Gastrocnemius medialis (tissue), 4 donors: ENCODE measurements at regions not wholly inside any gene's neighbourhood (a gene's known extent, or its start where the extent isn't known, plus 50 kb on each side); places are given as distances from the start of the nearest gene placed in this dataset.

Source experiments
- ATAC-seq, 2 donors: fragments of 150-250 bp; one replicate each; pipeline ENCODE4 v1.9.1; 2016
- DNase-seq, 2 donors: peaks; one replicate each; pipeline ENCODE4 v3.0.0-alpha.2; 2019
- H3K27ac ChIP-seq, 4 donors: fragments of 200-600 bp; sonication (generic); 1 replicate in 1 of 4; 2 replicates in 3 of 4; pipeline ENCODE4 v1.5.1; 2016 to 2018; ENCODE audit warnings: mild to moderate bottlenecking in 2 of 4, moderate library complexity in 1 of 4
- H3K27me3 ChIP-seq, 3 donors: fragments of 200-600 bp; sonication (generic) in 2 of 3; 1 replicate in 1 of 3; 2 replicates in 2 of 3; pipeline versions ENCODE4 v1.5.1 to v1.6.0; 2016 to 2019; ENCODE audit warnings: mild to moderate bottlenecking in 1 of 3, moderate library complexity in 1 of 3
- H3K36me3 ChIP-seq, 2 donors: fragments of 200-600 bp; sonication (generic) in 1 of 2; one replicate each; pipeline ENCODE4 v1.5.1; 2017 to 2018
- H3K4me1 ChIP-seq, 2 donors: fragments of 200-600 bp; sonication (generic) in 1 of 2; one replicate each; pipeline ENCODE4 v1.5.1; 2016 to 2017; ENCODE audit warnings: mild to moderate bottlenecking in 2 of 2
- H3K4me3 ChIP-seq, 4 donors: fragments of 200-600 bp; sonication (generic) in 3 of 4; 1 replicate in 1 of 4; 2 replicates in 3 of 4; pipeline ENCODE4 v1.5.1; 2016 to 2019; ENCODE audit warnings: mild to moderate bottlenecking in 2 of 4
- H3K9me3 ChIP-seq, 3 donors: fragments of 200-600 bp; sonication (generic) in 2 of 3; 1 replicate in 1 of 3; 2 replicates in 2 of 3; pipeline ENCODE4 v1.5.1; 2016 to 2019
- POLR2A ChIP-seq, 2 donors: fragments of 450-650 bp; IDR thresholded peaks; one replicate each; pipeline ENCODE4 v1.6.1; 2017; ENCODE audit warnings: antibody characterized with exemption in 2 of 2, mild to moderate bottlenecking in 2 of 2, moderate library complexity in 2 of 2
- in situ Hi-C, 4 donors: fragments of 200-750 bp; cut with MboI; loops; one replicate each; pipeline versions ENCODE4 v1.15.0 to v1.8.0; 2017; ENCODE audit warnings: low sequenced_read_pairs in 4 of 4
- intact Hi-C: fragments of 100-400 bp; cut with DNase I; formaldehyde crosslinking; loops from one replicate; pipeline ENCODE4 v1.15.1; 2023; ENCODE audit warnings: low total_unique reads
- TF ChIP-seq, protein P1 (sequence below), 5 experiments: fragments of 450-650 bp in 3 of 5; fragments of 200-600 bp in 2 of 5; sonication (generic) in 2 of 5; IDR thresholded peaks in 4 of 5; conservative IDR thresholded peaks in 1 of 5; 1 replicate in 4 of 5; 2 replicates in 1 of 5; pipeline ENCODE4 v1.5.1; 2016 to 2019; ENCODE audit warnings: antibody characterized with exemption in 5 of 5, mild to moderate bottlenecking in 3 of 5, moderate library complexity in 3 of 5

DNA sequence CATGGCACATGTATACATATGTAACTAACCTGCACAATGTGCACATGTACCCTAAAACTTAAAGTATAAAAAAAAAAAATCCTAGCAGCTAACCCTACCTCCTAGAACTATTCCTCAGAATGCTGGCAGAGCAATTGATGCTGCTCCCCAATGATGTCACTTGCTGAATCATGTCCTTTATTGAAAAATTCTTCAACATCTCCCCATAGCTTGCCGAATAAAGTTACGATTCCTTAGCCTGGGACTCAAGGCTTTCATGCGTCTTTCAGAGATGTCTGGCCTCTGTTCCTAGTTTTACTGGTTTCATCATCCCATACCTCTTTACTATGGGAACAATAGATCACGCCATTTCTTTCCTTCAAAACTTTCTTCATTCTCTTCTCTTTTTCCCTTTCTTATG lies 174.7 kb upstream of the FAT1 start:
- Histone ChIP-seq H3K4me1 (peaks cover 0 to 2% of the 10 kb centered on the region in 2 donors), H3K27me3 (no peaks in the 10 kb centered on the region), H3K36me3 (no peaks in the 10 kb centered on the region), H3K4me3 (no peak overlapping the region), H3K9me3 (no peaks in the 10 kb centered on the region), H3K27ac (no peak overlapping the region)
- ATAC-seq (no peak), DNase-seq (no peak)
- TF ChIP-seq, protein P1, sequence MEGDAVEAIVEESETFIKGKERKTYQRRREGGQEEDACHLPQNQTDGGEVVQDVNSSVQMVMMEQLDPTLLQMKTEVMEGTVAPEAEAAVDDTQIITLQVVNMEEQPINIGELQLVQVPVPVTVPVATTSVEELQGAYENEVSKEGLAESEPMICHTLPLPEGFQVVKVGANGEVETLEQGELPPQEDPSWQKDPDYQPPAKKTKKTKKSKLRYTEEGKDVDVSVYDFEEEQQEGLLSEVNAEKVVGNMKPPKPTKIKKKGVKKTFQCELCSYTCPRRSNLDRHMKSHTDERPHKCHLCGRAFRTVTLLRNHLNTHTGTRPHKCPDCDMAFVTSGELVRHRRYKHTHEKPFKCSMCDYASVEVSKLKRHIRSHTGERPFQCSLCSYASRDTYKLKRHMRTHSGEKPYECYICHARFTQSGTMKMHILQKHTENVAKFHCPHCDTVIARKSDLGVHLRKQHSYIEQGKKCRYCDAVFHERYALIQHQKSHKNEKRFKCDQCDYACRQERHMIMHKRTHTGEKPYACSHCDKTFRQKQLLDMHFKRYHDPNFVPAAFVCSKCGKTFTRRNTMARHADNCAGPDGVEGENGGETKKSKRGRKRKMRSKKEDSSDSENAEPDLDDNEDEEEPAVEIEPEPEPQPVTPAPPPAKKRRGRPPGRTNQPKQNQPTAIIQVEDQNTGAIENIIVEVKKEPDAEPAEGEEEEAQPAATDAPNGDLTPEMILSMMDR (IDR thresholded peaks at IDR 0.05 in 4 of 5, conservative IDR thresholded peaks at IDR 0.05 in 1 of 5): no peak
- TF ChIP-seq POLR2A (IDR thresholded peaks at IDR 0.05): no peak
- intact Hi-C loops: no loop called here
- in situ Hi-C loops: no loop called here

DNA sequence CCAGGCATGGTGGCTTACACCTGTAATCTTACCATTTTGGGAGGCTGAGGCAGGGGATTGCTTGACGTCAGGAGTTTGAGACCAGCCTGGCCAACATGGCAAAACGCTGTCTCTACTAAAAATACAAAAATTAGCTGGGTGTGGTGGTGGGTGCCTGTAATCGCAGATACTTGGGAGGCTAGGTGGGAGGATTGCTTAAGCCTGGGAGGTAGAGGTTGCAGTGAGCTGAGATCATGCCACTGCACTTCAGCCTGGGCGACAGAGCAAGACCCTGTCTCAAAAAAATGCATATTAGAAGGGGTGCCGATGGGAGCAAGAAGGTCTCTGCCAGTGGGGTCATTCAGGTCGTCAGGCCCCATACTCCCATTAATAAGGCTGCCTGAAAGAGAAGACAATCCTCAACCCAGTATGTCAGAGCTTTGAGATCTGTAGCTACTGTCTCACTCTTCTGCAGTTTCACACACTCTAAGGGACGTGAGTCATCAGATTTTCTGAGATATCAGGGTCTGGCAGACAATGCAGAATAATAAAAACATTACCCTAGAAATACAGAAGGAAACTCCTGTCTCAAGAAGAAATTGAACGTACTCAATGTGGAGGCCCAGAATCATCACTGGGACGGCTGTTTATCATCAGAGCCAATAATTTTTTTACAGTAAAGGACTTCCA lies 176.7 kb upstream of the FAT1 start:
- ATAC-seq: no peak
- H3K27me3 ChIP-seq: no peaks in the 10 kb centered on the region
- in situ Hi-C loops: no loop called here
- no peak for DNase-seq
- no peak overlapping the region for H3K4me3 ChIP-seq
- no peak for TF ChIP-seq POLR2A (IDR thresholded peaks at IDR 0.05)
- TF ChIP-seq, protein P1 (IDR thresholded peaks at IDR 0.05 in 4 of 5, conservative IDR thresholded peaks at IDR 0.05 in 1 of 5): no peak
- H3K27ac ChIP-seq: no peak overlapping the region
- no peaks in the 10 kb centered on the region for H3K9me3 ChIP-seq
- H3K36me3 ChIP-seq: no peaks in the 10 kb centered on the region
- peaks cover 0 to 5% of the 10 kb centered on the region in 2 donors for H3K4me1 ChIP-seq
- intact Hi-C loops: loop anchor here (10.0 kb wide), 1 partner anchor 56 kb away; no protein-coding TSS in a partner anchor

DNA sequence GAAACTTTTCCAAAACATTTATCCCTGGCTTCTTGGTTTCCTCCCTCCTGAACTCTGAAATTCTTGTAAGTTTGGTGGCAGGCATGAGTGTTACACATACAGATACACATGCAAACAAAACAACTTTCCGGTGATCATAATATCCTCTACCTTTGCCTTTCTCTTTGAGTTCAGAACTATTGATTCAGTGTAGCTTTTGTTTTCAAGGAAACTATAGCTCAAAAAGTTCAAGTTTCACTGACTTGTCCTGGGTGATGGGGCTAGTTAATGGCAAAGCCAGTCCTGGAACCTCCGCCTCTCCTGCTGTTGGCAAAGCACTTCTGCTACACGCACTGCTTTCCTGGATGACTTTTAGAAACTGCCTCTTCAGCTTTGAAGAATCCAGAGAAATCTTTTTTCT lies 177.3 kb upstream of the FAT1 start:
- no peaks in the 10 kb centered on the region for H3K27me3 ChIP-seq
- intact Hi-C loops: loop anchor here (10.0 kb wide), 1 partner anchor 56 kb away; no protein-coding TSS in a partner anchor

DNA sequence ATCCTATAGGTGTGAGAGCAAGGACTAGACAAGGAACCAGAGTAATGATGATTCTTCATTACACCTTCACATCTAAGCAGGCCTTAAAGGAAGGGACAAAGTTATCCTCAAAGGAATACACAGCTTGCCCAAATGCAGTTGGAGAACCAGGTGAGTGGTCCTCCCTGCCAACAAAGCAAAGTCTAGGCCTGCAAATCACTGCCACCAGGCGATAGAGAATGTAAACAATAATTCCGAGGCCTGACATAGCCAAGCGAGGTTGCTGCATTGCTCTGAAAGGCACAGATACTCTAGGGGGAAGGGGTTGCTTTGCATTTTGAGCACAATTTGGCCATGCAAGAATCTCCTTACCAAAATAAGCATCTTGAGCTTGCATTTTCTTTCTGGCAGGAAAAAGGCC lies 178.2 kb upstream of the FAT1 start:
- in situ Hi-C loops (no loop called here), intact Hi-C loops (loop anchor here (10.0 kb wide), 1 partner anchor 57 kb away; no protein-coding TSS in a partner anchor)
- Histone ChIP-seq H3K36me3 (no peaks in the 10 kb centered on the region), H3K4me1 (peaks cover 0 to 5% of the 10 kb centered on the region in 2 donors), H3K27me3 (no peaks in the 10 kb centered on the region), H3K4me3 (no peak overlapping the region), H3K9me3 (no peaks in the 10 kb centered on the region), H3K27ac (no peak overlapping the region)
- TF ChIP-seq, protein P1 (IDR thresholded peaks at IDR 0.05 in 4 of 5, conservative IDR thresholded peaks at IDR 0.05 in 1 of 5): no peak
- no peak for TF ChIP-seq POLR2A (IDR thresholded peaks at IDR 0.05)
- DNase-seq (no peak), ATAC-seq (no peak)

More for the DNA sequence above, 177.3 kb upstream of the FAT1 start:
- no peak overlapping the region for H3K4me3 ChIP-seq
- in situ Hi-C loops: no loop called here
- TF ChIP-seq, protein P1 (IDR thresholded peaks at IDR 0.05 in 4 of 5, conservative IDR thresholded peaks at IDR 0.05 in 1 of 5): no peak
- TF ChIP-seq POLR2A (IDR thresholded peaks at IDR 0.05): no peak
- H3K27ac ChIP-seq: no peak overlapping the region
- ATAC-seq (no peak), DNase-seq (no peak)
- H3K36me3 ChIP-seq: no peaks in the 10 kb centered on the region
- peaks cover 0 to 5% of the 10 kb centered on the region in 2 donors for H3K4me1 ChIP-seq
- H3K9me3 ChIP-seq: no peaks in the 10 kb centered on the region
